SIG-M5 (cell line): ENCODE measurements at regions not wholly inside any gene's neighbourhood (a gene's known extent, or its start where the extent isn't known, plus 50 kb on each side); places are given as distances from the start of the nearest gene placed in this dataset.

ENCODE experiments used
- DNase-seq: peaks from one replicate; lab custom pipeline; 2025; lab: John Stamatoyannopoulos, UW

GRCh38 chr13:72004246-72004645 lies 137.2 kb upstream of the DACH1 start:
- no peak for DNase-seq

GRCh38 chr13:71998223-71998622 lies 131.2 kb upstream of the DACH1 start:
- no peak for DNase-seq

GRCh38 chr13:71979616-71980015 lies 112.6 kb upstream of the DACH1 start:
- no peak for DNase-seq

- DNase-seq, result no peak
Measured at GRCh38 chr13:71977028-71977427, 110.0 kb upstream of the DACH1 start.

- DNase-seq, result no peak
Measured at GRCh38 chr13:71967990-71968389, 101.0 kb upstream of the DACH1 start.

GRCh38 chr13:71964491-71965100 lies 97.6 kb upstream of the DACH1 start:
- DNase-seq, result no peak

GRCh38 chr13:71962735-71963134 lies 95.7 kb upstream of the DACH1 start:
- DNase-seq, result no peak

GRCh38 chr13:71962126-71962525 lies 95.1 kb upstream of the DACH1 start:
- DNase-seq, result no peak

- no peak for DNase-seq
Measured at GRCh38 chr13:71949441-71949840, 82.4 kb upstream of the DACH1 start.

- DNase-seq, result no peak
Measured at GRCh38 chr13:71939186-71939585, 72.2 kb upstream of the DACH1 start.

GRCh38 chr13:71935166-71935840 lies 68.3 kb upstream of the DACH1 start:
- no peak for DNase-seq

GRCh38 chr13:71924931-71925330 lies 57.9 kb upstream of the DACH1 start:
- DNase-seq, result no peak

GRCh38 chr13:71922194-71922593 lies 55.2 kb upstream of the DACH1 start:
- DNase-seq, result no peak
